HS-27A (cell line): ENCODE measurements at regions not wholly inside any gene's neighbourhood (a gene's known extent, or its start where the extent isn't known, plus 50 kb on each side); places are given as distances from the start of the nearest gene placed in this dataset.
A peak's percentile ranks its signal among the peaks of the same experiment; 100 is the strongest.
"Not testable (repeated sequence)": the region's sequence is repeated elsewhere in the genome, so short reads cannot be mapped to it uniquely, and the experiment has no call there.

Source experiments
- DNase-seq: peaks from one replicate; pipeline ENCODE4 v3.0.0-alpha.2; 2012; ENCODE audit warnings: low read depth, missing footprints

GRCh38 chr3:101998256-101998926 lies 149.1 kb downstream of the NFKBIZ start:
- no peak for DNase-seq

- no peak for DNase-seq
Measured at GRCh38 chr3:101999177-101999779, 150.0 kb downstream of the NFKBIZ start.

GRCh38 chr3:102000620-102001209 lies 151.4 kb downstream of the NFKBIZ start:
- no peak for DNase-seq

- no peak for DNase-seq
Measured at GRCh38 chr3:102002056-102002455, 152.7 kb downstream of the NFKBIZ start.

- no peak for DNase-seq
Measured at GRCh38 chr3:102004561-102004960, 155.2 kb downstream of the NFKBIZ start.

GRCh38 chr3:102005551-102005950 lies 156.2 kb downstream of the NFKBIZ start:
- no peak for DNase-seq

- peak; percentile 59 for DNase-seq
Measured at GRCh38 chr3:102006812-102007485, 157.6 kb downstream of the NFKBIZ start.

GRCh38 chr3:102008436-102008835 lies 159.1 kb downstream of the NFKBIZ start:
- not testable (repeated sequence) for DNase-seq

- DNase-seq, result no peak
Measured at GRCh38 chr3:102016417-102016816, 167.1 kb downstream of the NFKBIZ start.

- no peak for DNase-seq
Measured at GRCh38 chr3:102017784-102018183, 168.5 kb downstream of the NFKBIZ start.

- no peak for DNase-seq
Measured at GRCh38 chr3:102018551-102018950, 169.2 kb downstream of the NFKBIZ start.

- DNase-seq, result no peak
Measured at GRCh38 chr3:102020735-102021134, 171.4 kb downstream of the NFKBIZ start.

GRCh38 chr3:102024270-102024904 lies 175.1 kb downstream of the NFKBIZ start:
- DNase-seq, result no peak

- DNase-seq, result no peak
Measured at GRCh38 chr3:102025606-102026270, 176.4 kb downstream of the NFKBIZ start.

- no peak for DNase-seq
Measured at GRCh38 chr3:102026656-102027055, 177.3 kb downstream of the NFKBIZ start.

GRCh38 chr3:102030661-102031060 lies 181.3 kb downstream of the NFKBIZ start:
- DNase-seq, result no peak

- no peak for DNase-seq
Measured at GRCh38 chr3:102031834-102032233, 182.5 kb downstream of the NFKBIZ start.

GRCh38 chr3:102032491-102033383 lies 183.4 kb downstream of the NFKBIZ start:
- DNase-seq, result no peak

GRCh38 chr3:102034639-102035451 lies 185.5 kb downstream of the NFKBIZ start:
- no peak for DNase-seq

GRCh38 chr3:102036017-102036416 lies 186.7 kb downstream of the NFKBIZ start:
- DNase-seq, result no peak
